Ishikawa (cell line): ENCODE measurements at regions not wholly inside any gene's neighbourhood (a gene's known extent, or its start where the extent isn't known, plus 50 kb on each side); places are given as distances from the start of the nearest gene placed in this dataset.

Source experiments
- CEBPB ChIP-seq: IDR thresholded peaks from 2 replicates; pipeline ENCODE4 v1.6.1; 2012
- CREB1 ChIP-seq: IDR thresholded peaks from 2 replicates; pipeline ENCODE4 v1.6.1; 2012; ENCODE audit warnings: low read depth
- EGR1 ChIP-seq: IDR thresholded peaks from 2 replicates; pipeline ENCODE4 v1.6.1; 2012
- EP300 ChIP-seq: IDR thresholded peaks from 2 replicates; pipeline ENCODE4 v1.6.1; 2012; ENCODE audit warnings: borderline replicate concordance
- FOXM1 ChIP-seq: IDR thresholded peaks from 2 replicates; pipeline ENCODE4 v1.6.1; 2012; ENCODE audit warnings: low read depth, borderline replicate concordance
- NFIC ChIP-seq: IDR thresholded peaks from 2 replicates; pipeline ENCODE4 v1.6.1; 2012
- RAD21 ChIP-seq: IDR thresholded peaks from 2 replicates; pipeline ENCODE4 v1.6.1; 2012; ENCODE audit warnings: low read depth
- REST ChIP-seq: IDR thresholded peaks from 2 replicates; pipeline ENCODE4 v1.6.1; 2012; ENCODE audit warnings: low read depth, mild to moderate bottlenecking
- TAF1 ChIP-seq: IDR thresholded peaks from 2 replicates; pipeline ENCODE4 v1.6.1; 2012; ENCODE audit warnings: low read depth, mild to moderate bottlenecking
- TCF12 ChIP-seq: IDR thresholded peaks from 2 replicates; pipeline ENCODE4 v1.6.1; 2012; ENCODE audit warnings: low read depth
- TEAD4 ChIP-seq: IDR thresholded peaks from 2 replicates; pipeline ENCODE4 v1.6.1; 2012
- USF1 ChIP-seq: IDR thresholded peaks from 2 replicates; pipeline ENCODE4 v1.6.1; 2012
- YY1 ChIP-seq: IDR thresholded peaks from 2 replicates; pipeline ENCODE4 v1.6.1; 2012; ENCODE audit warnings: low read depth
- ZBTB7A ChIP-seq: IDR thresholded peaks from 2 replicates; pipeline ENCODE4 v1.6.1; 2012; ENCODE audit warnings: low read depth
- TF ChIP-seq, protein P1 (sequence below): IDR thresholded peaks from 2 replicates; pipeline ENCODE4 v1.6.1; 2012

- no peak for TF ChIP-seq FOXM1
- TF ChIP-seq REST: no peak
- TF ChIP-seq CEBPB: no peak
- no peak for TF ChIP-seq EGR1
- TF ChIP-seq TCF12: no peak
- TF ChIP-seq NFIC: no peak
- TF ChIP-seq, protein P1, sequence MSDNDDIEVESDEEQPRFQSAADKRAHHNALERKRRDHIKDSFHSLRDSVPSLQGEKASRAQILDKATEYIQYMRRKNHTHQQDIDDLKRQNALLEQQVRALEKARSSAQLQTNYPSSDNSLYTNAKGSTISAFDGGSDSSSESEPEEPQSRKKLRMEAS: no peak
- TF ChIP-seq USF1: no peak
- TF ChIP-seq TEAD4: no peak
- no peak for TF ChIP-seq YY1
- TF ChIP-seq EP300: no peak
- TF ChIP-seq CREB1: no peak
- no peak for TF ChIP-seq ZBTB7A
Observed at GRCh38 chr12:61220337-61220736, 1039.9 kb upstream of the USP15 start.

DNA sequence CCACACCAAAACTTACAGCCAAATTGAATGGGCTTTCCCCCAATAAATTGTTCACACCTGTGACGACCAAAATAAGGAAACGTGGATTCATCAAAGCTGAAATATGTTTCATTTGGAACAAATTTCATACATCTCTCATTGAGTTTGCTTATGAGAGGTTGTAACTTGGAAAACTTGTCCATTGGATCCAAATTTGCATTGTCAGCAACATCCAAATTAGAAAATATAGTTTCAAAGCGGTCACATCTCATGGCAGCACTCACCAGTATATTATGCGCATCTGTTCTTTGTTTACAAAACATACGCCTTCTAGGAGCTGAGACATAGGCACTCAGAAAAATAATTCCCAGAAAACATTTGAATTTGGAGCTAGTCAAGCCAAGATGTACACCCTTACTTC, 1028.2 kb upstream of the USP15 start:
- TF ChIP-seq NFIC (no peak), YY1 (no peak), TEAD4 (no peak), EGR1 (no peak), USF1 (no peak), EP300 (no peak), CEBPB (no peak), RAD21 (no peak)
- TF ChIP-seq, protein P1: no peak

- TF ChIP-seq CEBPB: no peak
Observed at GRCh38 chr12:61250303-61250702, 1009.9 kb upstream of the USP15 start.

DNA sequence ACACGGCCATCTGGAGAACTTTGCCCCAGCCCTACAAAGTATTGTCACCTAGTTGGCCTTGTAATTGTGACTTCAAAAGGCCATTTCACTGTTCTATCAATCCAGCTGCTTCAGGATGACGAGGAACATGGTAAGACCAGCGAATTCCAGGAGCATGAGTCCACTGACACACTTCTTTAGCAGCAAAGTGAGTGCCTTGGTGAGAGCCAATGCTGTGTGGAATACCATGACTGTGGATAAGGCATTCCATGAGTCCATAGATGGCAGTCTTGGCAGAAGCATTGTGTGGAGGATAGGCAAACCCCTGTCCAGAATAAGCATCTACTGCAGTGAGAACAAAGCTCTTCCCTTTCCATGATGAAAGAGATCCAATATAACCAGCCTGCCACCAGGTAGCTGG, 1009.1 kb upstream of the USP15 start:
- no peak for TF ChIP-seq RAD21
- no peak for TF ChIP-seq REST
- no peak for TF ChIP-seq EGR1

DNA sequence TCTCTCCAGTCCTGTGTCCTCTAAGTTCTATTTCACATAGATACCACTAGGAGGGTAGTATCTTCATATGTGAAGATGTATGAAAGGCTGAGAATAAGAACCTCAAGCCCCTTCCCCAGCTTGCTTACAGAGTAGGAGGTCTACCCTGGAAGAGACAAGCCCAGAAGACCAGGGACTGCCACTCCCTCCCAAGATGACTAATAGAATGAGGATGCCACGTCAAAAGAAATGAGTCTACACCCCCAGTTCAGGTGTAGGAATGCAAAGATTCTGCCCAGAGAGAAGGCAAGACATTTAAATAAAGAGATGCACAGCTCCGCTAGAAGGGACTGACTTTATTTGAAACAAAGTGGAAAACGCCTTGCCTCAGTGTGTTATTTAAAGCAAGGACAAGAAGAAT, 1006.0 kb upstream of the USP15 start:
- TF ChIP-seq TCF12 (no peak), EGR1 (no peak), CEBPB (no peak), ZBTB7A (no peak), CREB1 (no peak), TAF1 (no peak), YY1 (no peak), EP300 (no peak), REST (no peak), NFIC (no peak), FOXM1 (no peak), TEAD4 (no peak), USF1 (no peak), RAD21 (no peak)
- TF ChIP-seq, protein P1: no peak
